Urinary bladder (tissue), 3 donors: ENCODE measurements at regions not wholly inside any gene's neighbourhood (a gene's known extent, or its start where the extent isn't known, plus 50 kb on each side); places are given as distances from the start of the nearest gene placed in this dataset.
"Not testable (repeated sequence)": the region's sequence is repeated elsewhere in the genome, so short reads cannot be mapped to it uniquely, and the experiment has no call there.

ENCODE experiments used
- DNase-seq: peaks from one replicate; pipeline ENCODE4 v3.0.0-alpha.2; 2015; ENCODE audit errors: extremely low spot score
- H3K27ac ChIP-seq: one replicate; pipeline ENCODE4 v1.5.1; 2013; ENCODE audit warnings: low read depth, mild to moderate bottlenecking, moderate library complexity
- H3K36me3 ChIP-seq: one replicate; pipeline ENCODE4 v1.6.1; 2013; ENCODE audit warnings: mild to moderate bottlenecking, moderate library complexity; ENCODE audit not compliant: insufficient read depth
- H3K4me1 ChIP-seq: one replicate; pipeline ENCODE4 v1.6.1; 2013; ENCODE audit warnings: mild to moderate bottlenecking, moderate library complexity; ENCODE audit not compliant: insufficient read depth
- H3K4me3 ChIP-seq: one replicate; pipeline ENCODE4 v1.5.1; 2013; ENCODE audit warnings: low read depth, low read length
- whole genome bisulfite sequencing: extraction: QIAGEN DNeasy Blood & Tissue Kit; methylation state at CpG from one replicate; pipeline ENCODE4 v1.1.7; 2013; 5-methylcytosine and 5-hydroxymethylcytosine counted together
- donor health status: healthy with polysubstance abuse.
- donor health status: healthy.

DNA sequence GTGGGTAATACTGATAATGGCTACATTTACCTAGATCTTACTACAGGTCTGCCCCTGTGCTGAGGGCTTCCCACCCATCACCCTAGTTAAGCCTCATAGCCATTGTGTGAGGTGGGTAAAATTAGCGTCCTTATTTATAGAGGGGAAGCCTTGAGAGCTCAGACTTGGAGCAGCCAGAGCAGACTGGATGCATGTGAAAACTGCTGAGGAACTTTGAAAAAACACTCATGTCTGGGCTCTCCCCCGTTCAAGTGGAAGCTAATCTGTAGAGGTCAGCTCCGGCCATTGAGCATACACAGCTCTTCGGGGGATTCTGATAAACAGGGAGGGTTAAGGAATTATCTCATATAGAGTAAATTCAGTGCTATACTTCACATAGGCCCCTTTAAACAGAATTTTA lies 389.7 kb downstream of the RPS6KC1 start:
- no peak overlapping the region for H3K4me3 ChIP-seq
- 35% methylated on average over 4 of the region's 4 CpGs for WGBS
- DNase-seq = no peak
- H3K27ac ChIP-seq = no peak overlapping the region
- no peaks in the 10 kb centered on the region for H3K36me3 ChIP-seq
- H3K4me1 ChIP-seq = no peaks in the 10 kb centered on the region

DNA sequence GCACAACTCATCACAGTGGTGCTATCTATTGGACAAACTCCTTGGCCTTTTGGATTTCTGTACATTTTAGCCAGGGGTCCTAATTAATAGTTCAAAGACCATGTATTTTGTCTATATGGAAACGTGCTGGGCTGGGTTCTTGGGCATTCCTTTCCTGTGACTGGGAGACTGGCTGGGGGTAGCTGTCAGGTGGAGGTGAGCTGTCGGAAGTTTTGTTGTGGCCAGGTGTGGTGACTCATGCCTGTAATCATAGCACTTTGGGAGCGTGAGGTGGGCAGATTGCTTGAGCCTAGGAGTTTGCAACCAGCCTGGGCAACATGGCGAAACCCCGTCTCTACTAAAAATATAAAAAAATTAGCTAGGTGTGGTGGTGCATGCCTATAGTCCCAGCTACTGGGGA lies 392.4 kb downstream of the RPS6KC1 start:
- DNase-seq = no peak
- Histone ChIP-seq H3K27ac (no peak overlapping the region), H3K36me3 (no peaks in the 10 kb centered on the region), H3K4me3 (no peak overlapping the region), H3K4me1 (no peaks in the 10 kb centered on the region)
- 84% methylated on average over 5 of the region's 5 CpGs for WGBS

DNA sequence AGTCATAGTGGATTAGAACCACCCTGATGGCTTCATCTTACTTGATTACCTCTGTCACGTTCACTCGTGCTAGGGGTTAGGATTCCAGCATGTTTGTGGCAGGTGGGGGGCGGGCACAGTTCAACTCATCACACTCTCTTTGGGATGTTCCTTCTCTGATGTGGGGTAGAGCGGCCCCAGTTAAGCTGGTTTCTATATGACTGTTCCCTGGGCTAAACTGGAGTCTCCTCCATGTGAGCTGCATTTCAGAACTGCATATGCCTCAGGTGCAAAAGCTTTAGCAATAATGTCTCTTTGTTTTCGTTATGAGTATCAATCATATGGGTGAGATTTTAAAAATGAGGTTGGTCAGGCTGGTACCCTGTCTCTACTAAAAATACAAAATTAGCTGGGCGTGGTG lies 393.2 kb downstream of the RPS6KC1 start:
- Histone ChIP-seq H3K27ac (no peak overlapping the region), H3K36me3 (no peaks in the 10 kb centered on the region), H3K4me3 (no peak overlapping the region), H3K4me1 (no peaks in the 10 kb centered on the region)
- 85% methylated on average over 6 of the region's 6 CpGs for WGBS
- no peak for DNase-seq

DNA sequence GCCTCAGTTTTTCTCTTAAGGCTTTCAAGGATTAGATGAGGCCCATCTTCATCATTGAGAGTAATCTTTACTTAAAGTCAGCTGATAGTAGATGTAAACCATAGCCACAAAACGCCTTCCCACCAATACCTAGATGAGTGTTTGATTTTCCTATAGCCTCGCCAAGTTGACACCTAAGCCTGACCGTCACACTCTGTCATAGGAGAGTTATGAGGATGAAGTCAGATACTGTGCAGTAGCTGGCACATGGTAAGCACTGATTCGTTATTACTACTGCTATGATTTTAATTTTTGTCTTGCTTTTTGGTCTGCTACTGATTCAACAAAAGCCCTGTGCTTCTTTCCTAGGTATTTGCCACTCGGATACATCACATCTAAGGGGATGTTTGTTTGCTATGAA lies 395.5 kb downstream of the RPS6KC1 start:
- no peak overlapping the region for H3K27ac ChIP-seq
- DNase-seq = no peak
- no peak overlapping the region for H3K4me3 ChIP-seq
- no peaks in the 10 kb centered on the region for H3K36me3 ChIP-seq
- H3K4me1 ChIP-seq = no peaks in the 10 kb centered on the region
- 71% methylated on average over 5 of the region's 5 CpGs for WGBS

DNA sequence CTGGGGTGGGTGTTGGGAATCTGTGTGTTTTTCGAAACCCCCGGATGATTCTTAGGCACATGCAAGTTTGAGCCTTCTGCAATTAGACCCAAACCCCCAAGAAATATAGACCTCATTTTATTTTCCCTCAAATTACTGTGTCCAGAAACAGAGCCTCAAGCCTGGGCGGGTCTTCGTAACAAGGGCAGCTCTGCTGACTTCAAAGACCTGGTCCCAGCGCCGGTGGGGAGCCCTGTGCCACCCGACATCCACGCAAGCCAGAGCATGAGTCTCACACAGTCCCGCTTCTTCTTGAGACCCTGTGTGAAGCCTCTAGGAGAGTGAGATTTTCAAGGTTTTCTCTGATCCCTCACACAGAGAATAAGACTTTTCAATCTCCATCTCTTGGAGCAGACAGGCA lies 397.3 kb downstream of the RPS6KC1 start:
- Histone ChIP-seq H3K36me3 (no peaks in the 10 kb centered on the region), H3K27ac (no peak overlapping the region), H3K4me1 (no peaks in the 10 kb centered on the region), H3K4me3 (no peak overlapping the region)
- WGBS = 93% methylated on average over 9 of the region's 9 CpGs
- DNase-seq = no peak

DNA sequence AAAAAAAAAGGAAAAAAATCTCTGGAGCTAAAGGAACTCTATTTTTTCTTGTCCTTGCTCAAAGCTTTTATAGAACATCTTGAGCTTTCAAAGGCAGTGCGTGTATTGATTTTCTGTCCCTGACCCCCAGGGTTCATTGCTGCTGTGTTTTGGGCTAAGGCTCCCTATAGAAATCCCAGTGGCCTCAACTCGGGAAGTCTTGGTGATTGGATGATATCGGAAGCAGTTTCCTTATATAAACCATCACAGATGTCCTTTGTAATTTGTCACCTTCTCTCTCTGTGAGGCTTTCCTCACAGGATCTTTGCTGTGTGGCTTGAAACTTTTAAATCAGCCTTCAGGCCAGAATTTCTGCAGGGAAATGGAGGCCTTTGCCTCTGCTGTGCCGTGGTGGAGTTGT lies 397.7 kb downstream of the RPS6KC1 start:
- no peak overlapping the region for H3K27ac ChIP-seq
- WGBS = 49% methylated on average over 4 of the region's 4 CpGs
- no peaks in the 10 kb centered on the region for H3K4me1 ChIP-seq
- no peak for DNase-seq
- no peak overlapping the region for H3K4me3 ChIP-seq
- H3K36me3 ChIP-seq = no peaks in the 10 kb centered on the region

GRCh38 chr1:213452501-213452900 lies 401.5 kb downstream of the RPS6KC1 start:
- no peak for DNase-seq
- 60% methylated on average over 4 of the region's 4 CpGs for WGBS
- Histone ChIP-seq H3K27ac (no peak overlapping the region), H3K36me3 (no peaks in the 10 kb centered on the region), H3K4me3 (no peak overlapping the region), H3K4me1 (no peaks in the 10 kb centered on the region)

- H3K36me3 ChIP-seq = no peaks in the 10 kb centered on the region
- no peak overlapping the region for H3K4me3 ChIP-seq
- no peaks in the 10 kb centered on the region for H3K4me1 ChIP-seq
- 53% methylated on average over 4 of the region's 4 CpGs for WGBS
- no peak for DNase-seq
- no peak overlapping the region for H3K27ac ChIP-seq
These were observed 406.1 kb downstream of the RPS6KC1 start for GRCh38 chr1:213457186-213457585.

GRCh38 chr1:213457733-213458132 lies 406.7 kb downstream of the RPS6KC1 start:
- Histone ChIP-seq H3K4me1 (no peaks in the 10 kb centered on the region), H3K4me3 (no peak overlapping the region), H3K36me3 (no peaks in the 10 kb centered on the region), H3K27ac (no peak overlapping the region)
- DNase-seq = no peak
- WGBS = 69% methylated on average over 2 of the region's 2 CpGs

DNA sequence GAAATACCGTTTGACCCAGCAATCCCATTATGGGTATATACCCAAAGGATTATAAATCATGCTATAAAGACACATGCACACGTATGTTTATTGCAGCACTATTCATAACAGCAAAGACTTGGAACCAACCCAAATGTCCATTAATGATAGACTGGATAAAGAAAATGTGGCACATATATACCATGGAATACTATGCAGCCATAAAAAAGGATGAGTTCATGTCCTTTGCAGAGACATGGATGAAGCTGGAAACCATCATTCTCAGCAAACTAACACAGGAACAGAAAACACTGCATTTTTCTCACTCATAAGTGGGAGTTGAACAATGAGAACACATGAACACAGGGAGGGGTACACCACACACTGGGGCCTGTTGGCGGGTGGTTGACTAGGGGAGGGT lies 411.3 kb downstream of the RPS6KC1 start:
- not testable (repeated sequence) for H3K4me1 ChIP-seq, H3K4me3 ChIP-seq, H3K27ac ChIP-seq, DNase-seq, H3K36me3 ChIP-seq
- WGBS = 92% methylated on average over 3 of the region's 3 CpGs

DNA sequence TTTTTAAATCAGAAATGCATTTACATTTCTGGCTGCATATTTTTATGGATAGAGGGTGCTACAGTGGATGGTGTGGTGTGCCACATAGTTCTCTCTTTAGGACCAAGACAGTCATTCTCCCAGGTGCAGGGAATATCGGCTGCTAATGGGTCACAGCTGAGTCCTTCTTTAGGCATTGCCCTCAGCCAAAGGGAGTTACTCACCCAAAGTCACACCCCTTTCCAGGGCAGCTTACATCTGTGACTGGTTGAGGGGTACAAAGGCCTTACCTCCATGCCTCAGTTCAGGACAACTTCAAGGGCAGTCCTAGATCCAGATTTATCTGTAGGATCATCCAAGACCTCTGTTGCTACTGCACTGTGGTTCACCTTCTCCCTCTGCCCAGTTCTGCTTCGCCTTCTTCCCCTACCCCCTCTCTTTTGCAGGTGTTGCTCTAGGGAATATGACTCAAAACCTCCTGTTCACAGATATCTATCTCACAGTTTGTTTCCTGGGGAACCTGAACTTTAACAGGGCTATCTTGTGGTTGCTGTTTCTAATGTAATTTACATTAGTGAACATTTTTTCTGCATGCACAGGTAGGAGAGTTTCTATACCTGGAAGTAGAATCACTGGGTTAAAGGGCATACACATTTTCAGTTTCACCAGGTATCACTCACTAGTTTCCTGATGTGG lies 413.9 kb downstream of the RPS6KC1 start:
- WGBS = 75% methylated on average over 2 of the region's 2 CpGs

DNA sequence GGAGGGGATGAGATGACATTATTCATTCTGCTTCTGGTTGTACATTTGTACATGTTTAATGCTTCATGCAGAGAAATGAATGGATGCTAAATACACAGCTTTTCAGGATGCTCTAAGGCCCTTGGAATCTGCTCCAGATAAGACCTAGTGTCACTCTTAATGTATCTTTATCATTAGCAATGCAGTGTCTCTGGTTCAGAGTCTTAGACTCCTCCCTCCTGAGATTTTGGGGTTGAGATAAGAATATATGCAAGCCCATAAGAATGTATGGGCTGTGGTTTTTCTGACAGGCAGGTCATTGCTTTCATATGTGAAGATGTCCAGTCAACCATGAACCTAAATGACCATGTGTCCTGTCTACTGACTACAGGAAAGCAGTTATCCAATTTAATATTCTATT lies 415.5 kb downstream of the RPS6KC1 start:
- no peak for DNase-seq
- Histone ChIP-seq H3K4me3 (no peak overlapping the region), H3K36me3 (no peaks in the 10 kb centered on the region), H3K4me1 (no peaks in the 10 kb centered on the region), H3K27ac (no peak overlapping the region)

More for the DNA sequence above, 413.9 kb downstream of the RPS6KC1 start:
- Histone ChIP-seq H3K36me3 (no peaks in the 10 kb centered on the region), H3K4me1 (no peaks in the 10 kb centered on the region), H3K4me3 (no peak overlapping the region), H3K27ac (no peak overlapping the region)
- DNase-seq = no peak

- no peaks in the 10 kb centered on the region for H3K4me1 ChIP-seq
- no peaks in the 10 kb centered on the region for H3K36me3 ChIP-seq
- no peak for DNase-seq
- WGBS = 27% methylated on average over 7 of the region's 7 CpGs
- H3K4me3 ChIP-seq = no peak overlapping the region
- no peak overlapping the region for H3K27ac ChIP-seq
These were observed 423.0 kb downstream of the RPS6KC1 start for GRCh38 chr1:213474054-213474453.

DNA sequence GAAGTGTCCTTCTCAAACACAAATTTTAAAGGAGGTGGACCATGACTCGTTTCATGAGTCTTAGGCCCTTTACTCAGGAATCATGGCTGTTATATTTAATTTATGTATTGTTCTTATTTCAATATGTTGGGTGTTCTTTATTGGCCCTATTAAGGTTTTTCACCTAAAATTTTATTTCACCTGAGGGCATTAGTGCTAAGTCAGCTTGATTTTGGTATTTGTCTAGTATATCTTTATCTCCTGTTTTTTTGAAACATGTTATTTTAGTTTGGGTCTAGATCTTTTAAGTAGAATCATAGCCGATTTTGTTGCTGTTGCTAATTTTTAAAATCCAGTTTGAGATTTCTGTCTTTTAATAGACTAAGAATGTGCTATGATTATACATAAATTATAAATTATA lies 430.4 kb downstream of the RPS6KC1 start:
- Histone ChIP-seq H3K36me3 (no peaks in the 10 kb centered on the region), H3K4me1 (no peaks in the 10 kb centered on the region), H3K4me3 (no peak overlapping the region), H3K27ac (no peak overlapping the region)
- WGBS = 85% methylated on average over 2 of the region's 2 CpGs
- DNase-seq = no peak

- Histone ChIP-seq H3K27ac (no peak overlapping the region), H3K4me3 (no peak overlapping the region), H3K36me3 (no peaks in the 10 kb centered on the region), H3K4me1 (no peaks in the 10 kb centered on the region)
- 59% methylated on average over 3 of the region's 3 CpGs for WGBS
- no peak for DNase-seq
These were observed 433.3 kb downstream of the RPS6KC1 start for GRCh38 chr1:213484333-213484732.
